Cardiac fibroblast (primary cell): ENCODE measurements at regions not wholly inside any gene's neighbourhood (a gene's known extent, or its start where the extent isn't known, plus 50 kb on each side); places are given as distances from the start of the nearest gene placed in this dataset.

Source experiments
- DNase-seq, 2 donors: peaks; one replicate each; pipeline versions ENCODE4 v3.0.0 to v3.0.0-alpha.2; 2010; ENCODE audit warnings: low read depth in 2 of 2
- H3K4me3 ChIP-seq, 2 donors: replicated peaks in 1 of 2; 1 replicate in 1 of 2; 2 replicates in 1 of 2; pipeline ENCODE4 v1.5.1; 2011; ENCODE audit warnings: low read depth in 2 of 2, low read length in 2 of 2, mild to moderate bottlenecking in 2 of 2, moderate library complexity in 1 of 2
- TF ChIP-seq, protein P1 (sequence below): IDR thresholded peaks from one replicate; pipeline ENCODE4 v1.5.1; 2011; ENCODE audit warnings: low read depth, mild to moderate bottlenecking, low read length, inconsistent platforms

DNA sequence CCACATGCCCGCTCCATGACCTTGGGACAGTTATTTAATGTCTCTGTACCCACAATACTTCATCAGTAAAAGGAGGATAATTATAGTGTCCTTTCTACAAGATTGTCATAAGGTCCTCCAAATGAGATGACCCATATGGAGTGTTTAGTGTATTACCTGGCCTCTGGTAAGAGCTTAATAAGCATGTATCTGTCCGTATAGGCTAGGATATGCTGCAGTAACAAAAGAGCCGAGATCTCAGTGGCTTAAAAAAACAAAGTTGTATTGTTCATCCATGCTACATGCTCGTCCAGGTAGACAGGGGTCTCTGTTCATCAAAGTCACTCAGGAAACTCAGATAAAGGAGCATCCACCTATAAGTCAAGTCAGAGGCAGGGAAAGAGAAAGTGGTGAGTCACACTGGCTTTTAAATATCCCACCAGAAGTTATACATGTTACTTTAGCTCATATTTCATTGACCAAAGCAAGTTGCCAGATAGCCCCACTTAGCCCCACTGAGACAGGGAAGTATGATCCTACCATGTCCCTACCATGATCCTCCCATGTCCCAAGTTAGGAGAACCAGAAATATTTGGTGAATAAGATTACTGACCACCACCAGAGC, 53.0 kb upstream of the KAZN start:
- no peak overlapping the region for H3K4me3 ChIP-seq
- no peak for DNase-seq
- TF ChIP-seq, protein P1, sequence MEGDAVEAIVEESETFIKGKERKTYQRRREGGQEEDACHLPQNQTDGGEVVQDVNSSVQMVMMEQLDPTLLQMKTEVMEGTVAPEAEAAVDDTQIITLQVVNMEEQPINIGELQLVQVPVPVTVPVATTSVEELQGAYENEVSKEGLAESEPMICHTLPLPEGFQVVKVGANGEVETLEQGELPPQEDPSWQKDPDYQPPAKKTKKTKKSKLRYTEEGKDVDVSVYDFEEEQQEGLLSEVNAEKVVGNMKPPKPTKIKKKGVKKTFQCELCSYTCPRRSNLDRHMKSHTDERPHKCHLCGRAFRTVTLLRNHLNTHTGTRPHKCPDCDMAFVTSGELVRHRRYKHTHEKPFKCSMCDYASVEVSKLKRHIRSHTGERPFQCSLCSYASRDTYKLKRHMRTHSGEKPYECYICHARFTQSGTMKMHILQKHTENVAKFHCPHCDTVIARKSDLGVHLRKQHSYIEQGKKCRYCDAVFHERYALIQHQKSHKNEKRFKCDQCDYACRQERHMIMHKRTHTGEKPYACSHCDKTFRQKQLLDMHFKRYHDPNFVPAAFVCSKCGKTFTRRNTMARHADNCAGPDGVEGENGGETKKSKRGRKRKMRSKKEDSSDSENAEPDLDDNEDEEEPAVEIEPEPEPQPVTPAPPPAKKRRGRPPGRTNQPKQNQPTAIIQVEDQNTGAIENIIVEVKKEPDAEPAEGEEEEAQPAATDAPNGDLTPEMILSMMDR = no peak

DNA sequence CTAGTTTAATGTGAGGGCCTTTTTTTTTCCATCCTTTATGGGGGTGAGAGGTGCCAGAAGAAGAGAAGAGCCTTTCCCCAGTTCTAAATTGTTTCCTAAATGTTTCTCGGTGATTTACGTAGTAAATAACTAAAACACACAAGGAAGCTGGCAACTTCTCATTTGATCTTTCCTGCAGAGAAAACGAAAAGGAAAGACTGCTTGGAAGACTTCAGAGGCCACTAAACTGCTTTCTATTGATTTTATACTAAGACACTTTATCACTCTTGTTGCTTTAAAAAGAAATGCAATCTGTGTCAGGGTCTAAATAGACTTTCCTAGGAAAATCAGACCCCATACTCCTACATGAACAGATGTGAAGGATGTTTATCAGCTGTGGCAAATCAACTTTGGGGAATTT, 52.1 kb upstream of the KAZN start:
- no peak overlapping the region for H3K4me3 ChIP-seq
- TF ChIP-seq, protein P1 = no peak
- no peak for DNase-seq
